ENCODE measurements at regions not wholly inside any gene's neighbourhood (a gene's known extent, or its start where the extent isn't known, plus 50 kb on each side); places are given as distances from the start of the nearest gene placed in this dataset.

GRCh38 chr9:117480729-117481128 lies 65.9 kb upstream of the ASTN2 start:
- DNase-seq (ENCODE audit: low read depth in 1 of 2, low spot score in 2 of 2) (no peak), FAIRE-seq (no peak)
- Histone ChIP-seq H3K4me3 (ENCODE audit: extremely low read depth in 1 of 4, insufficient read depth in 2 of 4, low read depth in 3 of 4, low read length in 4 of 4) (no peak overlapping the region), H4K8ac (ENCODE audit: extremely low read depth, insufficient read depth, low read length) (no peak overlapping the region), H2BK12ac (ENCODE audit: low read depth, low read length) (no peak overlapping the region), H3K36me3 (ENCODE audit: control insufficient read depth in 2 of 4, insufficient read depth in 4 of 4, low read length in 3 of 4) (no peaks in the 10 kb centered on the region), H3K23me2 (ENCODE audit: low read depth, low read length) (no peaks in the 10 kb centered on the region), H3K23ac (ENCODE audit: insufficient read length) (no peak overlapping the region), H3K14ac (ENCODE audit: insufficient read length) (no peak overlapping the region), H4K5ac (ENCODE audit: insufficient read length, low read depth, low read length) (no peak overlapping the region), H3K4ac (replicated peaks; ENCODE audit: insufficient read length, low read depth, low read length) (no peak overlapping the region), H3K4me2 (ENCODE audit: insufficient read depth in 1 of 2, low read depth in 2 of 2, low read length in 2 of 2) (no peak overlapping the region), H3K56ac (replicated peaks; ENCODE audit: insufficient read length, low read depth, low read length) (no peak overlapping the region), H3K4me1 (replicated peaks in 1 of 4; ENCODE audit: control insufficient read depth in 3 of 4, insufficient read depth in 4 of 4, low read length in 3 of 4) (peaks cover 0 to 5% (median 0%) of the 10 kb centered on the region in 4 experiments; a peak in 2 of 7 replicates), H2AFZ (ENCODE audit: low read length) (no peak overlapping the region), H2BK15ac (ENCODE audit: low read length) (no peak overlapping the region), H3K79me2 (ENCODE audit: control insufficient read depth in 1 of 2, insufficient read depth in 2 of 2, low read length in 2 of 2) (no peaks in the 10 kb centered on the region), H2BK20ac (ENCODE audit: low read length) (no peak overlapping the region), H4K20me1 (replicated peaks in 1 of 2; ENCODE audit: control insufficient read depth in 1 of 2, insufficient read depth in 2 of 2, low read length in 2 of 2) (no peaks in the 10 kb centered on the region), H4K91ac (replicated peaks; ENCODE audit: insufficient read length, low read length) (no peak overlapping the region), H3K27ac (ENCODE audit: low read depth, low read length) (no peak overlapping the region), H2BK120ac (replicated peaks; ENCODE audit: low read depth, low read length) (no peak overlapping the region), H3K79me1 (ENCODE audit: low read depth, low read length) (no peaks in the 10 kb centered on the region), H3K18ac (ENCODE audit: extremely low read depth, low read length) (no peak overlapping the region), H3K9ac (replicated peaks in 1 of 4; ENCODE audit: extremely low read depth in 1 of 4, low read depth in 3 of 4, low read length in 3 of 4) (no peak overlapping the region), H3K27me3 (replicated peaks in 1 of 4; ENCODE audit: control insufficient read depth in 3 of 4, extremely low read depth in 1 of 4, insufficient read depth in 3 of 4, low read length in 3 of 4) (no peaks in the 10 kb centered on the region), H2BK5ac (ENCODE audit: low read depth, low read length) (no peak overlapping the region), H3K9me3 (ENCODE audit: insufficient read depth in 2 of 2, low read depth in 1 of 2, low read length in 1 of 2) (no peaks in the 10 kb centered on the region), H2AK5ac (ENCODE audit: low read depth, low read length) (no peak overlapping the region)
- ChIA-PET CTCF (ENCODE audit: partially characterized antibody) (interaction anchor here (1.3 to 1.7 kb wide), 2 partner anchors 9 to 35 kb away, joined by 3 to 4 read pairs; no protein-coding TSS in a partner anchor), POLR2A (ENCODE audit: partially characterized antibody) (no interaction called here)
- WGBS, 2 experiments (ENCODE audit: extremely low coverage in 1 of 2, insufficient coverage in 1 of 2, insufficient read length in 1 of 2, insufficient replicate concordance in 2 of 2, low coverage in 1 of 2, low lambda C conversion rate in 2 of 2, missing lambda C conversion rate in 1 of 2) = 100% methylated on average over 2 of the region's 2 CpGs; no CpG with 5 or more reads in 1 of the 2 experiments
- TF ChIP-seq RBBP5 (IDR thresholded peaks at IDR 0.05; ENCODE audit: borderline replicate concordance, low read depth, low read length) (no peak), SAP30 (IDR thresholded peaks at IDR 0.05; ENCODE audit: insufficient read depth, insufficient replicate concordance, low read length) (no peak), KDM5A (IDR thresholded peaks at IDR 0.05; ENCODE audit: low read length) (no peak), TAF7 (optimal IDR thresholded peaks at IDR 0.05; ENCODE audit: borderline replicate concordance, low read depth, low read length) (no peak), MAFK (IDR thresholded peaks at IDR 0.05; ENCODE audit: low read depth, low read length) (no peak), KDM4A (IDR thresholded peaks at IDR 0.05; ENCODE audit: low read depth, low read length, severe bottlenecking) (no peak), TBP (IDR thresholded peaks at IDR 0.05; ENCODE audit: low read depth, low read length) (no peak), GABPA (IDR thresholded peaks at IDR 0.05; ENCODE audit: borderline replicate concordance, insufficient read depth, low read length) (no peak), CTBP2 (IDR thresholded peaks at IDR 0.05; ENCODE audit: borderline replicate concordance, insufficient read depth, insufficient read length, low read length) (no peak), CTCF (IDR thresholded peaks at IDR 0.05; ENCODE audit: control extremely low read depth in 1 of 3, insufficient read depth in 1 of 3, low read depth in 1 of 3, low read length in 3 of 3) (no peak), ZNF274 (IDR thresholded peaks at IDR 0.05; ENCODE audit: borderline replicate concordance, extremely low read depth, low read length) (no peak), POLR2AphosphoS5 (IDR thresholded peaks at IDR 0.05; ENCODE audit: low read depth, low read length) (no peak)
